ENCODE measurements at regions not wholly inside any gene's neighbourhood (a gene's known extent, or its start where the extent isn't known, plus 50 kb on each side); places are given as distances from the start of the nearest gene placed in this dataset.

DNA sequence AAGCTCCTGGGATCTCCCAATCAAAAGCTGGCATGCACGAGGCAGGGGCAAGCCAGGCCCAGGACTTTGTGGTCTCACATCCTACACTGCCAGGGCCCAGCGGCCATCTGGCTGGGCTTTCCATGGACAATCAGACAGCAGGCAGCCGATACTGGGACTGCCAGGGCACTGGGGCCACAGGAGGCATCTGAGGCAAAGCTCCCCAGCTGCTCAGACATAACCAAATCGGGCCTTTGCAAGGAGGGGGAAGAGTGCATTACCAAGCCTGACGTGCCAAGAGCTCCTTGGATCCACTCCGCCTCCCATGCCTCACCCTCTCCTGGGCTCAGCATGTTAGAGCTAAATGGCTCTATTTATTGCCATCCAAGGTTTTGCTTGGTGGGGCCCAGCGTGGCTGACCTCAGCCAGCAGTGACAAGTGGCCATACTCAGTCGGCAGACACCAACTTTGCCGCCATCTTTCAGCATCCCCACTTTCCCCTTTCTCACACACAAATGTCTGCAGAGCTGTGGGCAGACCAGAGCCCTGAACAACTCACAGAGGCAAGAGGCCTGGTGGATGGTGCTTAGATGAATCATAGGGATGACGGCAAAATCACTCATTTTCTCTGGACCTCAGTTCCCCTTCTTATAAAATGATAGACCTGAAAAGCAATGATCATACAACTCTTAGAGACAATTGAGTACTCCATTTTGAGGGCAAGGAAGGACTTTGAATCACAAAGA, 200.8 kb downstream of the TTC32 start:
- H3K27me3 ChIP-seq = no peaks in the 10 kb centered on the region
- H3K4me3 ChIP-seq = no peak overlapping the region
- H3K9me3 ChIP-seq = peaks cover 0 to 13% (median 0%) of the 10 kb centered on the region in 3 donors
- no peak for ATAC-seq
- TF ChIP-seq POLR2AphosphoS5 (IDR thresholded peaks at IDR 0.05) = no peak
- no peak for TF ChIP-seq EP300 (IDR thresholded peaks at IDR 0.05)
- TF ChIP-seq, protein P1, sequence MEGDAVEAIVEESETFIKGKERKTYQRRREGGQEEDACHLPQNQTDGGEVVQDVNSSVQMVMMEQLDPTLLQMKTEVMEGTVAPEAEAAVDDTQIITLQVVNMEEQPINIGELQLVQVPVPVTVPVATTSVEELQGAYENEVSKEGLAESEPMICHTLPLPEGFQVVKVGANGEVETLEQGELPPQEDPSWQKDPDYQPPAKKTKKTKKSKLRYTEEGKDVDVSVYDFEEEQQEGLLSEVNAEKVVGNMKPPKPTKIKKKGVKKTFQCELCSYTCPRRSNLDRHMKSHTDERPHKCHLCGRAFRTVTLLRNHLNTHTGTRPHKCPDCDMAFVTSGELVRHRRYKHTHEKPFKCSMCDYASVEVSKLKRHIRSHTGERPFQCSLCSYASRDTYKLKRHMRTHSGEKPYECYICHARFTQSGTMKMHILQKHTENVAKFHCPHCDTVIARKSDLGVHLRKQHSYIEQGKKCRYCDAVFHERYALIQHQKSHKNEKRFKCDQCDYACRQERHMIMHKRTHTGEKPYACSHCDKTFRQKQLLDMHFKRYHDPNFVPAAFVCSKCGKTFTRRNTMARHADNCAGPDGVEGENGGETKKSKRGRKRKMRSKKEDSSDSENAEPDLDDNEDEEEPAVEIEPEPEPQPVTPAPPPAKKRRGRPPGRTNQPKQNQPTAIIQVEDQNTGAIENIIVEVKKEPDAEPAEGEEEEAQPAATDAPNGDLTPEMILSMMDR (IDR thresholded peaks at IDR 0.05) = no peak
- no peak for TF ChIP-seq POLR2A (IDR thresholded peaks at IDR 0.05)
- 95 to 100% methylated on average over 4 to 5 of the region's 10 CpGs for WGBS, 2 donors (ENCODE audit: low coverage in 1 of 2)
- H3K27ac ChIP-seq = no peak overlapping the region
- H3K36me3 ChIP-seq = no peaks in the 10 kb centered on the region
- H3K4me1 ChIP-seq = no peaks in the 10 kb centered on the region

DNA sequence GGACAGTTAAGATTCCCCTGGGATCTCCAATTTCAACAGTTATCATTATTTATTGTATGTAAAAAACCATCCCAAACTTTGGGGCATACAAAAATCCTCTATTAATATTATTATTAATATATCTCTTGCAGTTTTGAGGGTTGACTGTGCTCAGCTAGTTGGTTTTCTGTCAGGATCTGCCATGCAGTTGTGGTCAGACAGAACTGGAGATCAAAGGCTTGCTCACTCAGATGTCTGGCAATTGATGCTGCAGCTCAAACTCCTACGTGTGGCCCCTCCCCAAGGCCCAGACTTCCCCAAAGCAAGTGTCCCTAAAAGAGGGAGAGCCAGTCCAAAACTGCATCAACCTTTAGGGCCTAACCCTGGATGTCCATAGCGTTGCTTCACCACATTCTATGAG, 204.7 kb downstream of the TTC32 start:
- Histone ChIP-seq H3K36me3 (no peaks in the 10 kb centered on the region), H3K9me3 (peaks cover 0 to 13% (median 0%) of the 10 kb centered on the region in 3 donors), H3K4me3 (no peak overlapping the region), H3K4me1 (no peaks in the 10 kb centered on the region), H3K27ac (no peak overlapping the region), H3K27me3 (no peaks in the 10 kb centered on the region)
- TF ChIP-seq, protein P1 (IDR thresholded peaks at IDR 0.05) = no peak
- TF ChIP-seq POLR2A (IDR thresholded peaks at IDR 0.05) (no peak), EP300 (IDR thresholded peaks at IDR 0.05) (no peak), POLR2AphosphoS5 (IDR thresholded peaks at IDR 0.05) (no peak)
- WGBS, 2 donors (ENCODE audit: low coverage in 1 of 2) = no CpG with 5 or more reads among the region's 2 CpGs
- no peak for ATAC-seq

GRCh38 chr2:19695706-19696105, 206.1 kb downstream of the TTC32 start:
- ATAC-seq = no peak
- H3K27ac ChIP-seq = no peak overlapping the region
- H3K27me3 ChIP-seq = no peaks in the 10 kb centered on the region
- no peaks in the 10 kb centered on the region for H3K4me1 ChIP-seq
- 72 to 76% methylated on average over 4 of the region's 4 CpGs for WGBS, 2 donors (ENCODE audit: low coverage in 1 of 2)
- no peak overlapping the region for H3K4me3 ChIP-seq
- no peak for TF ChIP-seq POLR2AphosphoS5 (IDR thresholded peaks at IDR 0.05)
- TF ChIP-seq, protein P1 (IDR thresholded peaks at IDR 0.05) = no peak
- TF ChIP-seq EP300 (IDR thresholded peaks at IDR 0.05) = no peak
- peaks cover 0 to 13% (median 0%) of the 10 kb centered on the region in 3 donors for H3K9me3 ChIP-seq
- H3K36me3 ChIP-seq = no peaks in the 10 kb centered on the region

DNA sequence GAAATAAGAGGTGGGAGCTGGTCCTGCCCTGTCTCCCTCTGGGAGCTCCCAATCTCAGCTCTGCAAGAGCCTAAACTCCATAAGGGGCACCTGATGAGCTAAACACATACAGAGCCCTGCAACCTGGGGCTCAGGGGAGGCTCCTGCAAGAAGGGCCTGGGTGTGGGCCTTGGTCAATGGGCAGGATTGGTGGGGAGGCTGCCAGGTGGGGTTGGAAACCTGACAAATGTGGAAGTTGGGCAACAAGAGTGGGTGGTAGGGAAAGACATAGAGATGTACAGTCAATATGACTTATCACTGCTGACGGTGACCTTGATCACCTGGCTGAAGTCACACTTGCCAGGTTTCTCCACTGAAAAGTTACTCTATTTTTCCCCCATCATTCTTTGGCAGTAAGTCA, 209.9 kb downstream of the TTC32 start:
- 93 to 100% methylated on average over 1 of the region's 1 CpG for WGBS, 2 donors (ENCODE audit: low coverage in 1 of 2)
- H3K4me3 ChIP-seq = no peak overlapping the region
- H3K27ac ChIP-seq = no peak overlapping the region
- no peak for ATAC-seq
- peaks cover 0 to 13% (median 0%) of the 10 kb centered on the region in 3 donors for H3K4me1 ChIP-seq
- H3K27me3 ChIP-seq = no peaks in the 10 kb centered on the region
- no peak for TF ChIP-seq POLR2A (IDR thresholded peaks at IDR 0.05)
- TF ChIP-seq EP300 (IDR thresholded peaks at IDR 0.05) = no peak
- TF ChIP-seq, protein P1 (IDR thresholded peaks at IDR 0.05) = no peak
- TF ChIP-seq POLR2AphosphoS5 (IDR thresholded peaks at IDR 0.05) = no peak
- peaks cover 0 to under 1% (median 0%) of the 10 kb centered on the region in 3 donors for H3K9me3 ChIP-seq
- no peaks in the 10 kb centered on the region for H3K36me3 ChIP-seq

DNA sequence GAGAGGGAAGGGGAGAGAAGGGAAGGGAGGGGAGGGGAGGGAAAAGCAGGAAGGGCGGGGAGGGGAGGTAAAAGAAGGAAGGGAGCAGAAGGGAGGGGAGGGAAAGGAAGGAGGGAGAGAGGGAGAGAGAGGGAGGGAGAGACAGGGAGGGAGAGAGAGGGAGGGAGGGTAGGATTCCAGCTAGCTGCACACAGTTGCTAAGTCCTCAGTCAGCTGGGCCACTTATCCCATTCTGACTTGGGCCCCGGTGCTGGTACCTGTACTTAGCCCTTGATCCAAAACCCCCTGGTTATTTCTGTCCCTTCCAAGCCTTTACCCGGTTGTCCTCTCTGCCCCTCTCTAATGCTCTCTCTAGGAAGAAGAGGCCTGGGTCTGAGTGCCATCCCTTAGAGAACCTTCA, 211.4 kb downstream of the TTC32 start:
- H3K9me3 ChIP-seq = no peaks in the 10 kb centered on the region
- WGBS, 2 donors (ENCODE audit: low coverage in 1 of 2) = 84 to 85% methylated on average over 2 to 3 of the region's 3 CpGs
- peaks cover 0 to 16% (median 0%) of the 10 kb centered on the region in 3 donors for H3K4me1 ChIP-seq
- TF ChIP-seq EP300 (IDR thresholded peaks at IDR 0.05) = no peak
- TF ChIP-seq, protein P1 (IDR thresholded peaks at IDR 0.05) = no peak
- H3K27ac ChIP-seq = no peak overlapping the region
- H3K27me3 ChIP-seq = no peaks in the 10 kb centered on the region
- H3K4me3 ChIP-seq = no peak overlapping the region
- no peak for ATAC-seq
- no peaks in the 10 kb centered on the region for H3K36me3 ChIP-seq
